EH (cell line): ENCODE measurements at regions not wholly inside any gene's neighbourhood (a gene's known extent, or its start where the extent isn't known, plus 50 kb on each side); places are given as distances from the start of the nearest gene placed in this dataset.

Experiments used
- DNase-seq: peaks from one replicate; pipeline ENCODE4 v3.0.0-alpha.2; 2015; ENCODE audit warnings: low read depth

- no peak for DNase-seq
Observed at GRCh38 chr11:129291546-129291945, 84.1 kb upstream of the BARX2 start.

GRCh38 chr11:129290966-129291365, 84.7 kb upstream of the BARX2 start:
- DNase-seq = no peak

GRCh38 chr11:129289350-129290040, 86.2 kb upstream of the BARX2 start:
- DNase-seq = no peak

- DNase-seq = no peak
Observed at GRCh38 chr11:129287920-129288319, 87.7 kb upstream of the BARX2 start.

- no peak for DNase-seq
Observed at GRCh38 chr11:129286813-129287212, 88.8 kb upstream of the BARX2 start.

- no peak for DNase-seq
Observed at GRCh38 chr11:129285402-129285786, 90.3 kb upstream of the BARX2 start.

GRCh38 chr11:129283141-129283540, 91.0 kb upstream of the ARHGAP32 start:
- no peak for DNase-seq

- DNase-seq = no peak
Observed at GRCh38 chr11:129282634-129283033, 90.5 kb upstream of the ARHGAP32 start.

GRCh38 chr11:129281471-129282415, 89.6 kb upstream of the ARHGAP32 start:
- no peak for DNase-seq

GRCh38 chr11:129280027-129280811, 88.1 kb upstream of the ARHGAP32 start:
- peak; percentile 32 for DNase-seq

GRCh38 chr11:129279326-129280026, 87.4 kb upstream of the ARHGAP32 start:
- DNase-seq = peak; percentile 80

GRCh38 chr11:129278586-129279319, 86.6 kb upstream of the ARHGAP32 start:
- peak; percentile 38 for DNase-seq

GRCh38 chr11:129277198-129277843, 85.2 kb upstream of the ARHGAP32 start:
- DNase-seq = peak; percentile 14

- DNase-seq = no peak
Observed at GRCh38 chr11:129275828-129276227, 83.7 kb upstream of the ARHGAP32 start.

GRCh38 chr11:129273944-129274711, 82.0 kb upstream of the ARHGAP32 start:
- no peak for DNase-seq

GRCh38 chr11:129273322-129273721, 81.2 kb upstream of the ARHGAP32 start:
- DNase-seq = no peak

- DNase-seq = no peak
Observed at GRCh38 chr11:129271030-129271429, 78.9 kb upstream of the ARHGAP32 start.

GRCh38 chr11:129270446-129270845, 78.3 kb upstream of the ARHGAP32 start:
- DNase-seq = no peak

- DNase-seq = no peak
Observed at GRCh38 chr11:129268371-129268770, 76.2 kb upstream of the ARHGAP32 start.

- DNase-seq = no peak
Observed at GRCh38 chr11:129267716-129268115, 75.6 kb upstream of the ARHGAP32 start.
